Adrenal gland (tissue), 9 donors: ENCODE measurements at regions not wholly inside any gene's neighbourhood (a gene's known extent, or its start where the extent isn't known, plus 50 kb on each side); places are given as distances from the start of the nearest gene placed in this dataset.

Experiments
- DNase-seq, 7 donors: peaks; one replicate each; pipeline ENCODE4 v3.0.0-alpha.2; 2019 to 2020
- H3K27ac ChIP-seq, 5 donors: fragments of 200-600 bp; sonication (generic) in 4 of 5; 1 replicate in 3 of 5; 2 replicates in 2 of 5; pipeline versions ENCODE4 v1.5.1 to v1.8.0; 2016 to 2020; ENCODE audit warnings: mild to moderate bottlenecking in 1 of 5
- H3K27me3 ChIP-seq: fragments of 200-600 bp; 2 replicates; pipeline ENCODE4 v1.8.0; 2021
- H3K36me3 ChIP-seq, 2 donors: fragments of 200-600 bp; replicated peaks in 1 of 2; 1 replicate in 1 of 2; 2 replicates in 1 of 2; pipeline versions ENCODE4 v1.5.1 to v1.8.0; 2018 to 2022
- H3K4me1 ChIP-seq, 2 donors: fragments of 200-600 bp; replicated peaks in 1 of 2; 1 replicate in 1 of 2; 2 replicates in 1 of 2; pipeline versions ENCODE4 v1.5.1 to v1.8.0; 2018 to 2021
- H3K4me3 ChIP-seq, 4 donors: fragments of 200-600 bp; sonication (generic) in 3 of 4; one replicate each; pipeline ENCODE4 v1.5.1; 2016 to 2018
- H3K9me3 ChIP-seq, 3 donors: fragments of 200-600 bp; sonication (generic) in 1 of 3; replicated peaks in 1 of 3; 1 replicate in 2 of 3; 2 replicates in 1 of 3; pipeline versions ENCODE4 v1.5.1 to v1.8.0; 2016 to 2021
- POLR2A ChIP-seq, 2 donors: fragments of 450-650 bp; IDR thresholded peaks; one replicate each; pipeline ENCODE4 v1.6.1; 2017; ENCODE audit warnings: antibody characterized with exemption in 2 of 2, mild to moderate bottlenecking in 2 of 2, moderate library complexity in 1 of 2
- WGBS, 4 donors: extraction: QIAGEN DNeasy Blood & Tissue Kit in 2 of 4; methylation state at CpG; one replicate each; pipeline versions ENCODE4 v1.1.5 to v1.1.7; 2013 to 2017; 5-methylcytosine and 5-hydroxymethylcytosine counted together
- intact Hi-C, 2 donors: fragments of 100-400 bp; cut with DNase I; formaldehyde crosslinking; loops; one replicate each; pipeline versions ENCODE4 v1.14.1 to v1.15.0; 2022 to 2023
- TF ChIP-seq, protein P1 (sequence below), 6 experiments: fragments of 450-650 bp in 4 of 6; fragments of 200-600 bp in 2 of 6; sonication (generic) in 1 of 6; IDR thresholded peaks; 1 replicate in 5 of 6; 2 replicates in 1 of 6; pipeline versions ENCODE4 v1.5.1 to v1.8.0; 2016 to 2021; ENCODE audit warnings: antibody characterized with exemption in 6 of 6, mild to moderate bottlenecking in 2 of 6, moderate library complexity in 1 of 6
- donor health status: healthy with polysubstance abuse.
- donor health status: Bipolar disorder and iron deficiency.
- donor health status: DM: yes; HTN: yes; CAD: no.
- donor health status: DM: no; HTN: no; CAD: no.
- donor health status: DM: no; HTN: no; CAD: no.

DNA sequence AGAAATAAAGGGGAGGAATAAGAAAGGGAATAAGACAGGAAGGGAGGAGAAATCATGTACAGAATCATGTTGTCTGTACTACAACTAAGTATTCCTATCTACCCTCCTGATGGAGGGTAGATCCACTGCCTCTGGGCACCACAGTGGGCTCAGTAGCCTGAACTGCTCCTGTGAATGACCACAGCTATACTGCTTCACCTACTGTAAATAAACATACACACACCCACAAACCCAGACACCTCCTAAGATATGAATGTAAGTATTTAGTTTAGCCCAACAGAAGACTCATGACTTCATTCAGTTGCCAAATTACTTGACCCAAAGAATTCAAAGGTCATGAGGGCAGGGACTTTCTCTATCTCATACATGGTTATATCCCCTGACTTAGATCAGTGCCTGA lies 177.3 kb upstream of the C11orf58 start:
- H3K27ac ChIP-seq = no peak overlapping the region
- TF ChIP-seq POLR2A (IDR thresholded peaks at IDR 0.05) = no peak
- TF ChIP-seq, protein P1, sequence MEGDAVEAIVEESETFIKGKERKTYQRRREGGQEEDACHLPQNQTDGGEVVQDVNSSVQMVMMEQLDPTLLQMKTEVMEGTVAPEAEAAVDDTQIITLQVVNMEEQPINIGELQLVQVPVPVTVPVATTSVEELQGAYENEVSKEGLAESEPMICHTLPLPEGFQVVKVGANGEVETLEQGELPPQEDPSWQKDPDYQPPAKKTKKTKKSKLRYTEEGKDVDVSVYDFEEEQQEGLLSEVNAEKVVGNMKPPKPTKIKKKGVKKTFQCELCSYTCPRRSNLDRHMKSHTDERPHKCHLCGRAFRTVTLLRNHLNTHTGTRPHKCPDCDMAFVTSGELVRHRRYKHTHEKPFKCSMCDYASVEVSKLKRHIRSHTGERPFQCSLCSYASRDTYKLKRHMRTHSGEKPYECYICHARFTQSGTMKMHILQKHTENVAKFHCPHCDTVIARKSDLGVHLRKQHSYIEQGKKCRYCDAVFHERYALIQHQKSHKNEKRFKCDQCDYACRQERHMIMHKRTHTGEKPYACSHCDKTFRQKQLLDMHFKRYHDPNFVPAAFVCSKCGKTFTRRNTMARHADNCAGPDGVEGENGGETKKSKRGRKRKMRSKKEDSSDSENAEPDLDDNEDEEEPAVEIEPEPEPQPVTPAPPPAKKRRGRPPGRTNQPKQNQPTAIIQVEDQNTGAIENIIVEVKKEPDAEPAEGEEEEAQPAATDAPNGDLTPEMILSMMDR (IDR thresholded peaks at IDR 0.05) = no peak
- DNase-seq = no peak
- no peaks in the 10 kb centered on the region for H3K27me3 ChIP-seq
- no peaks in the 10 kb centered on the region for H3K36me3 ChIP-seq
- no peak overlapping the region for H3K4me3 ChIP-seq
- H3K4me1 ChIP-seq = no peaks in the 10 kb centered on the region
- intact Hi-C loops = no loop called here
- no peaks in the 10 kb centered on the region for H3K9me3 ChIP-seq

DNA sequence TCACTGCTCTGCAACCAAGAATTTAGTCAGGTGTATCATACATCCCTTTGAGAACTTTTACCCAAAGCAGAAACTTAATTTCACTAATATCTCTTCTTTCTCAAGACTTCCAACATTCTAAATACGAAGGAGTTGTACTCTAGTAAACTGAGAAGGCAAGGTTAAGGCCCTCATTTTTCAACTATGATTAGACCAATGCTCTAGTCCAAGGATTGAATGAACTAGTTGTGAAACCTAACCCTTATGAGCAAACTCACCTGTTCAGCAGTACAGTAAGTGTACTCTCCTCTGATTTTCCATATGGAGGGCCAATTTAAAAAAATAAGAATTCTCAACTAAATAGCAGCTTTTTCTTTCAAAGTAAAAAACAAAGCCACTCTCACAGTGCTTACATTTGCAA lies 180.0 kb upstream of the C11orf58 start:
- H3K9me3 ChIP-seq = no peaks in the 10 kb centered on the region
- H3K27me3 ChIP-seq = no peaks in the 10 kb centered on the region
- intact Hi-C loops = no loop called here
- no peak overlapping the region for H3K4me3 ChIP-seq
- H3K36me3 ChIP-seq = no peaks in the 10 kb centered on the region
- no peak overlapping the region for H3K27ac ChIP-seq
- no peak for TF ChIP-seq POLR2A (IDR thresholded peaks at IDR 0.05)
- no peak for DNase-seq
- WGBS, 4 donors = 67 to 85% (median 80%) methylated on average over 1 of the region's 1 CpG
- H3K4me1 ChIP-seq = no peaks in the 10 kb centered on the region

DNA sequence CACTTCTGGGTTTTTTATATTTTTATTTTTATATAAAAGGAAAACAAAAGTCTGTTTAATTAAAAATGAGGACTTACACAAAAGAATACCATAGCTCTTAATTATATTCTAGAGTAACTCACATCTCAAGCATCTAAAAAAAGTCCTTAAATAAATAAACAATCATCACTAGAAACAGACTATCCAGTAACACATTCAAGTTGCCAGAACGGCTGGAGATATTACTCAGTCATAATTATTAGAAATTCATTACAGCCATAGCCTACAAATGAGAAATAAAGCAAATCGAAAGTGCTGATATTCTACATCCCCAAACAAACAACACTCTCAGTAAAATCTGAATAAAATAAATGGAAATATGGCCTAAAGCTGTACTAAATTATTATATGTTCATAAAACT lies 182.5 kb upstream of the C11orf58 start:
- Histone ChIP-seq H3K36me3 (no peaks in the 10 kb centered on the region), H3K27me3 (no peaks in the 10 kb centered on the region), H3K9me3 (no peaks in the 10 kb centered on the region), H3K4me3 (no peak overlapping the region), H3K27ac (no peak overlapping the region), H3K4me1 (no peaks in the 10 kb centered on the region)
- intact Hi-C loops = no loop called here
- TF ChIP-seq POLR2A (IDR thresholded peaks at IDR 0.05) = no peak
- TF ChIP-seq, protein P1 (IDR thresholded peaks at IDR 0.05) = no peak
- WGBS, 4 donors = 51 to 63% (median 61%) methylated on average over 2 of the region's 2 CpGs
- DNase-seq = no peak

DNA sequence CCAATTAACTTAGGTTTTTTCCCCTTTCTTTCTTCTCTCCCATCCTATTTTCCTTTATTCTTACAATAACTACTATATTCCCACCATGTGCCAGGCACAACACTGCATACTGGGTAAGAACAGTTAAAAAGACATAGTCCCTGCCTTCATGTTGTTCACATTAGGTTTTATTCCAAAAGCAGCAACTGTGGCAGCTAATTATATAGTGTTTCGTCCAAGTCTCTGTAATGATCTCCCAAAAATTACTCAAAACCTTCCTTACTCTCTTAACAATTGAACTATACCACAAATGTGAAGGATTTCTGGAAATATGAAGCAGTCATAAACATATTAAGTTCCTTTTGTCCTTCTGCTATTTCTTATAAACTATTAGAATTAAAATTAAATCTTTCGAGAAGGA lies 184.1 kb upstream of the C11orf58 start:
- H3K27me3 ChIP-seq = no peaks in the 10 kb centered on the region
- no peaks in the 10 kb centered on the region for H3K36me3 ChIP-seq
- no peaks in the 10 kb centered on the region for H3K4me1 ChIP-seq
- H3K27ac ChIP-seq = no peak overlapping the region
- no peak for TF ChIP-seq POLR2A (IDR thresholded peaks at IDR 0.05)
- TF ChIP-seq, protein P1 (IDR thresholded peaks at IDR 0.05) = no peak
- DNase-seq = no peak
- 52 to 64% (median 57%) methylated on average over 2 of the region's 2 CpGs for WGBS, 4 donors
- intact Hi-C loops = no loop called here
- H3K4me3 ChIP-seq = no peak overlapping the region
- no peaks in the 10 kb centered on the region for H3K9me3 ChIP-seq

DNA sequence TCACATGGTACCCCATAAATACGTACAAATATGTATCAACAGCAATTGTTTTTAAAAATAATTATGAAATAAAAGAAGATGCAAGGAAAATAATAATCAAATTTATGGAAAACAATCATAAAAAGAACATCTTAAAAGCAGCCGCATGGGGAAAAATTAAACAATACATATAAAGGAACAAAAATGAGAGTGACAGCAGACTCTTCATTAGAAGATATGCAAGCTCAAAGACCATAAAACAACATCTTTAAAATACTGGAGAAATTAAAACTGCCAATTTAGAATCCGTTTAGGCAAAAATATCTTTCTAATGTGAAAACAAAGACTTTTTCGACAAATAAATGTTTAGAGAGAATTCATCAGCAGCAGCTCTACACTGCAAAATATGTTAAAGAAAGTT lies 190.6 kb upstream of the C11orf58 start:
- WGBS, 4 donors = 88 to 95% (median 90%) methylated on average over 4 of the region's 4 CpGs
- intact Hi-C loops = no loop called here
- no peak for TF ChIP-seq POLR2A (IDR thresholded peaks at IDR 0.05)
- TF ChIP-seq, protein P1 (IDR thresholded peaks at IDR 0.05) = no peak
- H3K27me3 ChIP-seq = no peaks in the 10 kb centered on the region
- no peak overlapping the region for H3K27ac ChIP-seq
- DNase-seq = no peak
- H3K36me3 ChIP-seq = no peaks in the 10 kb centered on the region
- H3K9me3 ChIP-seq = no peaks in the 10 kb centered on the region
- no peak overlapping the region for H3K4me3 ChIP-seq
- no peaks in the 10 kb centered on the region for H3K4me1 ChIP-seq
